ENCODE measurements at regions not wholly inside any gene's neighbourhood (a gene's known extent, or its start where the extent isn't known, plus 50 kb on each side); places are given as distances from the start of the nearest gene placed in this dataset.

DNA sequence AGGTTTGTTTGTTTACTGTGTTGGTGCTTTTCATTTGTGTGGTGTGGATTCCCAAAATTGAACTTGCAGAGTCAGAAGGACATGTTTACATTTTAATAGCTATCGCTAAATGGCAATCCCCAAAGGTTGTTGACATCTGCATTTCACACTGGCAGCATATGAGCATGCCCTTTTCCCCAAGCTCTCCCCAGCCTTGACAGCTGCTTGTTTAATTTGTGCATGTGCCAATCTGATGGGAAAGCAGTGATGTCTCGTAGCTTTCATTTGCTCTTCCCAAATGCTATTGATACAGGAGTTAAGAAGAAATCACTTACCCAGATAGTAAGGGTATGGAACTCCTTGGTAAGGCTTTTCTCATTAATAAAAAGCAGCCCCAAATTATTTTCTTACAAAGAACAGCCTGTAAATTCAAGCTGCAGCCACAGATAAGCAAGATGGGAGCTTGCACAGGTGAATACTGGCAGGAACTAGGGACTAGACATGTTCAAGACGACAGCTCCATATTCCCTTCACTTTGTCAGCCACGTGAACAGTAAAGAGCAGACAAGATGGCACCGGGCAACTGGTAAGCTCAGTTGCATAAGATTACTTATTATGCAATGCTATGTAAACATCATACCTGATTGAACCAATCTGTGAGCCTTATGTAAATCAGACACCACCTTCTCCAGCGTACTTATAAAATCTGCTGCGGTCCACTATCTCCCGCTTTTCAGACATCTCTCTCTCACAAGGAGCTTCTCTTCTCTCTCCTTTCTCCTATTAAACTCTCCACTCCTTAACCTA is 87.4 kb downstream of the IGLL5 start:
- TF ChIP-seq POLR2A (IDR thresholded peaks at IDR 0.05) (no peak), EP300 (IDR thresholded peaks at IDR 0.05) (no peak)
- TF ChIP-seq, protein P1, sequence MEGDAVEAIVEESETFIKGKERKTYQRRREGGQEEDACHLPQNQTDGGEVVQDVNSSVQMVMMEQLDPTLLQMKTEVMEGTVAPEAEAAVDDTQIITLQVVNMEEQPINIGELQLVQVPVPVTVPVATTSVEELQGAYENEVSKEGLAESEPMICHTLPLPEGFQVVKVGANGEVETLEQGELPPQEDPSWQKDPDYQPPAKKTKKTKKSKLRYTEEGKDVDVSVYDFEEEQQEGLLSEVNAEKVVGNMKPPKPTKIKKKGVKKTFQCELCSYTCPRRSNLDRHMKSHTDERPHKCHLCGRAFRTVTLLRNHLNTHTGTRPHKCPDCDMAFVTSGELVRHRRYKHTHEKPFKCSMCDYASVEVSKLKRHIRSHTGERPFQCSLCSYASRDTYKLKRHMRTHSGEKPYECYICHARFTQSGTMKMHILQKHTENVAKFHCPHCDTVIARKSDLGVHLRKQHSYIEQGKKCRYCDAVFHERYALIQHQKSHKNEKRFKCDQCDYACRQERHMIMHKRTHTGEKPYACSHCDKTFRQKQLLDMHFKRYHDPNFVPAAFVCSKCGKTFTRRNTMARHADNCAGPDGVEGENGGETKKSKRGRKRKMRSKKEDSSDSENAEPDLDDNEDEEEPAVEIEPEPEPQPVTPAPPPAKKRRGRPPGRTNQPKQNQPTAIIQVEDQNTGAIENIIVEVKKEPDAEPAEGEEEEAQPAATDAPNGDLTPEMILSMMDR (IDR thresholded peaks at IDR 0.05), result no peak
